ENCODE measurements at regions not wholly inside any gene's neighbourhood (a gene's known extent, or its start where the extent isn't known, plus 50 kb on each side); places are given as distances from the start of the nearest gene placed in this dataset.

- DNase-seq: no peak
- Histone ChIP-seq H3K36me3 (no peaks in the 10 kb centered on the region), H3K27ac (no peak overlapping the region), H3K9me3 (no peaks in the 10 kb centered on the region), H3K4me3 (no peak overlapping the region), H3K4me1 (no peaks in the 10 kb centered on the region), H3K27me3 (ENCODE audit: low read depth) (no peaks in the 10 kb centered on the region)
- ATAC-seq: no peak
- intact Hi-C loops (cut with DNase I): no loop called here
- no peak for TF ChIP-seq CTCF (IDR thresholded peaks at IDR 0.05)
Observed at GRCh38 chr11:109609454-109610185, 187.6 kb downstream of the C11orf87 start.

GRCh38 chr11:109612496-109612895 lies 190.5 kb downstream of the C11orf87 start:
- H3K27me3 ChIP-seq (ENCODE audit: low read depth): no peaks in the 10 kb centered on the region
- no peak overlapping the region for H3K4me3 ChIP-seq
- no peak for TF ChIP-seq CTCF (IDR thresholded peaks at IDR 0.05)
- no peaks in the 10 kb centered on the region for H3K9me3 ChIP-seq
- no peaks in the 10 kb centered on the region for H3K36me3 ChIP-seq
- no peaks in the 10 kb centered on the region for H3K4me1 ChIP-seq
- intact Hi-C loops (cut with DNase I): no loop called here
- DNase-seq (no peak), ATAC-seq (no peak)
- H3K27ac ChIP-seq: no peak overlapping the region

- no peaks in the 10 kb centered on the region for H3K27me3 ChIP-seq (ENCODE audit: low read depth)
- TF ChIP-seq CTCF (IDR thresholded peaks at IDR 0.05): no peak
- H3K4me1 ChIP-seq: no peaks in the 10 kb centered on the region
- no peaks in the 10 kb centered on the region for H3K9me3 ChIP-seq
- intact Hi-C loops (cut with DNase I): no loop called here
- no peak overlapping the region for H3K4me3 ChIP-seq
- DNase-seq: no peak
- no peaks in the 10 kb centered on the region for H3K36me3 ChIP-seq
- ATAC-seq: no peak
- H3K27ac ChIP-seq: no peak overlapping the region
Observed at GRCh38 chr11:109619498-109619897, 197.5 kb downstream of the C11orf87 start.

GRCh38 chr11:109629734-109630133 lies 207.7 kb downstream of the C11orf87 start:
- Histone ChIP-seq H3K36me3 (no peaks in the 10 kb centered on the region), H3K27ac (no peak overlapping the region), H3K9me3 (peaks cover 7% of the 10 kb centered on the region), H3K4me3 (no peak overlapping the region), H3K4me1 (no peaks in the 10 kb centered on the region), H3K27me3 (ENCODE audit: low read depth) (no peaks in the 10 kb centered on the region)
- TF ChIP-seq CTCF (IDR thresholded peaks at IDR 0.05): no peak
- no peak for DNase-seq
- ATAC-seq: no peak
- intact Hi-C loops (cut with DNase I): no loop called here

GRCh38 chr11:109641549-109641948 lies 219.6 kb downstream of the C11orf87 start:
- no peak for DNase-seq
- TF ChIP-seq CTCF (IDR thresholded peaks at IDR 0.05): no peak
- H3K27ac ChIP-seq: no peak overlapping the region
- H3K9me3 ChIP-seq: no peaks in the 10 kb centered on the region
- H3K4me3 ChIP-seq: no peak overlapping the region
- intact Hi-C loops (cut with DNase I): no loop called here
- ATAC-seq: no peak
- no peaks in the 10 kb centered on the region for H3K4me1 ChIP-seq
- H3K27me3 ChIP-seq (ENCODE audit: low read depth): no peaks in the 10 kb centered on the region
- no peaks in the 10 kb centered on the region for H3K36me3 ChIP-seq
